ENCODE measurements at regions not wholly inside any gene's neighbourhood (a gene's known extent, or its start where the extent isn't known, plus 50 kb on each side); places are given as distances from the start of the nearest gene placed in this dataset.
"Not testable (repeated sequence)": the region's sequence is repeated elsewhere in the genome, so short reads cannot be mapped to it uniquely, and the experiment has no call there.

DNA sequence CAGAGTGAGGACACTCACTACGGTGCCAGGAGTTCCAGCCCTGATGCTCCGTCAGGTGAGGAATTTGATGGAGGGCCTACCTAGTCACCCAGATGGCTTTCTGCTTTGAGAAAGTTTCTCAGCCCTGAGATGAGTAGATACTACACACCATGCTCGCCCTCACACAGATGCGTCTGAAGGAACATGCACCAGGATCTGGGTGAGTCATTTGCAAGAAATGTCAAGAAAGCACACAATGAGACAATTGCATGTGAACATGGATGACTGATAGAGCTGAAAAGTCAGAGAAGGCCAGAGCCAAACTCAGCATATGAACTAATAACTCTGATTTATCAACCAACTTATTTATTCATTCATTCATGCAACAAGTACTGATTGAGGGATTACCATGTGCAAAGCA lies 483.9 kb downstream of the OMA1 start:
- no peak for DNase-seq (ENCODE audit: low read depth in 2 of 2)

DNA sequence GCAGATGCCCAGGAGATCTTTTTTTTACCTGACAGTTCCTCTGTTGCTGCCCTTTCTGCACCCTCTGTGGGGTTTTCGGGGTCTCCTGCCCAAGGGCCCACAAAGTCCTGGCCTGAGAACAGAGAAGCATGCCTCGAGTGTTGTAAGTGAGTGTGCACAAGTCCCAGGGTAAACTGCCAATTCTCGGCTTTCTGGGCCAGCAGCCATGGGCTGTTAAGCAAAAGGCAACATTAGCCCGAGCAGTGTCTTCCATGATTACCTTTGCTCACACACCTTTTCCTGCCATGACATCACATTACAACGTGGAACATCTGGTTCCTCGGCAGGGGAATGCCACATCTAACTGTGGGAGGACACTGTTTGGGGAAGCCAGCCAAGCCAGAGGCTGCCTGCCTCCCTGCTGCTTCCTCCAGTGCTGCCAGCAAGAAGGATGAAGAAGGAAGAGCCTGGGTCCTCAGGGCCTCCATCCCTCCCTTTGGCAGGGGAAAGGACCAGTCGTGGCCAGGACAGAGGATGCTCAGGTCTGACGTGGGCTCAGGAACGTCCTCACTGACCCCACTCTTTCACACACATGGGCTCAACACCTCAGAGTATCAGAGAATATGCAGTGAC lies 485.9 kb downstream of the OMA1 start:
- DNase-seq (ENCODE audit: low read depth in 2 of 2), result no peak

DNA sequence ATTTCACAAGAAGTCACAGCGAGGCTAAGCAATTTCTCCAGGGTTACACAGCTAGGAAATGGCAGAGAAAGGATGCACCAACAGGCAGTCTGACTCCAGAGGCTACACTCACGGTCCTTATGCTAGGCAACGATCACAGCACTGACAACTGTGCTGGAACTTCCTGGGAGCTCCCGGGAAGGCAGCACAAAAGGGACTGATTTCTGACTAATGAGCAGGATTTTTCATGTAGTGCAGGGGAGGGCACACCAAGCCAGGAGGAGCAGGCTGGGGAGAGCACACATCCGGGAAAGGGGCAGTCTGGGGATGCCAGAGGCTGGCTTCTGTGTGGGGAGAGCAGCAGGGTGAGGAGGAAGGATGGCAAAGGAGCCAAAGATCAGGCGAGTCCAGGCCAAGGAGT lies 486.7 kb downstream of the OMA1 start:
- no peak for DNase-seq (ENCODE audit: low read depth in 2 of 2)

DNA sequence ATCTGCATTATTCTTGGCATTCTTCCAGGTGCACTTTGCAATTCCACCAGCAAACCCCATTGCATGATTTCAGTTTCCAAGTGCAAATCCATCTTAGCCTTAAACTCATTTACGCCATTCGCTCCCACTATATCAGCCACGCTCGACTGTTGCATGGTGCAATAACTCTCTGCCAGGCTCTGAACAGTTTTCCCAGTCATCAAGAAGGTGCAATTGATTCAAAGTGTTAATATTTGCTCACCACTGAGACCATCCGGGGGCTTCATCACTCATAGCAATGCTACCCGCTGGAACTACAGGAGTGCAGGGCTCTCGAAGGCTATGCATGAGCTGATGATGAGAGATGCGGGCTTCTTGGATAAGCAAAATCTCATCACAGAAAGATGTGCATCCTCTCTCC lies 488.2 kb downstream of the OMA1 start:
- DNase-seq (ENCODE audit: low read depth in 2 of 2), result no peak

DNA sequence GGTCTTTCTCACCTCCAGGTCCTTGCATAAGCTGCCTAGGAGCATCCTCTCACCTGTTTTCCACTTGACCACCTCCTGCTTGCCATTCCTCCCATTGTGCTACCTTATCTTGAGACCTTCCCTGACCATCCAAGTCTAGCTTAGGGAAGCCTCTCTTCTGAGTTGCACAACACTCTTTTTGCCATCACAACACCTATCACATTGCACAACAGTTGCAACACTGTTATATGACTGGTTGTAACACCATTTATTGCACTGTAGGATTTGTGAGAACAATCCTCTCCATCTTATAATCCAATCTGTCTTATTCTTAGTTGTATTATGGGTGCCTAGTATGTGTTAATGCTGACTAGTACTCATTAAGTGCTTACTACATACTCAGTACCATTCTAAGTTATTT lies 488.7 kb downstream of the OMA1 start:
- DNase-seq (ENCODE audit: low read depth in 2 of 2), result no peak

DNA sequence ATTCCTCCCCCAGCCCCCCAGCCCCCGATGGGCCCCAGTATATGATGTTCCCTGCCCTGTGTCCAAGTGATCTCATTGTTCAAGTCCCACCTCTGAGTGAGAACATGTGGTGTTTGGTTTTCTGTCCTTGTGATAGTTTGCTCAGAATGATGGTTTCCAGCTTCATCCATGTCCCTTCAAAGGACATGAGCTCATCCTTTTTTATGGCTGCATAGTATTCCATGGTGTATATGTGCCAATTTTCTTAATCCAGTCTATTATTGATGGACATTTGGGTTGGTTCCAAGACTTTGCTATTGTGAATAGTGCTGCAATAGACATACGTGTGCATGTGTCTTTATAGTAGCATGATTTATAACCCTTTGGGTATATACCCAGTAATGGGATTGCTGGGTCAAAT lies 495.3 kb downstream of the OMA1 start:
- DNase-seq (ENCODE audit: low read depth in 2 of 2), result not testable (repeated sequence)

DNA sequence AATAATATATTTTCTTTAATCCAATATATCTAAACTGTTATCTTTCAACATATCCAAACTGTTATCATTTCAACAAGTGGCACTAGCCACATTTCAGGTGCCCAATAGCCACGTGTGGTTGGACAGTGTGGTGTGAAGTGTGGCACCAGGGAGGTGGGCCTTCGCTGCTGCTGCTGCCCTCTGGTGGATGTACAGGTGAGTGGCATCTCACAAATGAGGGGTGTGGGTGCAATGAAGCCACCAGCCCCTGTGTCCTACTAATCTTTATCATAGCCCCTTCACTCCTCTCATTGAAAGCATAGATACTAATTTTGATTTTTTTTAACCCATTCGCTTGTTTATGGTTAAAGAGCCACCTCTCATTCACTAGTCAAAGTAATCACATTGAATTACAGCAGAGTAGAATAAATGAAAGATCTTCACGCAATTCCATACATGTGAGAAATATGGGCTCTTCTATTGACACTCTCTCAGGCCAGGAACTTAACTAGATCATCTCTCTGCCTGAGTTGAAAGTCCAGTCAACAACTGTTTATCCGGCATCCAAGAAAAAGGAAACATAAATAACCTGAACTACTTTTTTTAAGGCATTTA lies 499.2 kb downstream of the OMA1 start:
- DNase-seq (ENCODE audit: low read depth in 2 of 2), result peak in 1 of 2 donors; percentile 5

DNA sequence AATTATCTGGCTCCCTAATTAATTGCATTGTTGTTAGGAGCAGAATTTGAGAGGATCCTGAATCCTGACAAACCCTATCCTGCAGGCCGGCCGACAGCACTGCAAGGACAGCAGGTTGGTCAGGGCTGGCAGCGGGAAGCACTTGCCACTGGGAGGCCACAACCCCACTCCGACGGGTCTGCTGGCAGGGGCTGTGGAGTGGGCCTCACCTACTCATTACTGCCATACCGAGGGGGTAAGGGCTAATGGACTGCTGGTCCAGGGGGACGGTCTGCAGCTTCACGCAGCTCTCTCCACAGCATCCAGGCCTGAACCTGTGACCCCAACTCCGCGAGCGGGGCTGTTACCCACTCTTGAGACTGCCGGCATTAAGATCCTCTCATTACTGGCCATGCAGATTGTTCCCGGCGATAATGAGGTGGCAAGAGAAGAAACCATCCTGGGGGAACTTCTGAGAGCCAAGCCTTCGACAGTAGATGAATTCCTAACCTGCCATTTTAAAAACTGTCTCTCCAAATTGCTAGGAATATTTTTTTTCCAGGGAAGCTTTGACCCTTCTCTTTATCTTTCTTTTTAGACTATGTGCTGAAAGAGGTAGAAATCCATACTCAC lies 501.3 kb downstream of the OMA1 start:
- no peak for DNase-seq (ENCODE audit: low read depth in 2 of 2)

DNA sequence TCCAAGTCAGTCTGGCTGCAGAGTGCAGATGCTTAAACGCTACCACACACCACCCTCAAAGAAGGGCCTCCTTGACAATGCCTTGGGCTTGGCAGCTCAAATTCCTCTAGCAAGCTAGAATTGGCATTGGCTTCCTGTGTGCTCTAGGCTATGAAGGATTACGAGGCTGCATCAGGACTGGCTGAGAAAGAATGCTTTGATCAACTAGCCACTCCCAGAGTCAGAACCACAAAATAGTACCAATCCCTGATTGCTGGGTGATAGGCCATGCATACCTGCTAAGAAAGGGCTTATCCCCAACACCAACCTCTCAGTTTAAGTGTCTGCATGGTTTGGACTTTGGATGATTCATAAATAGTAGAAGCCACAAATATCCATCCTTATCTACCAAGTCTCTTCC lies 504.9 kb downstream of the OMA1 start:
- DNase-seq (ENCODE audit: low read depth in 2 of 2), result no peak

DNA sequence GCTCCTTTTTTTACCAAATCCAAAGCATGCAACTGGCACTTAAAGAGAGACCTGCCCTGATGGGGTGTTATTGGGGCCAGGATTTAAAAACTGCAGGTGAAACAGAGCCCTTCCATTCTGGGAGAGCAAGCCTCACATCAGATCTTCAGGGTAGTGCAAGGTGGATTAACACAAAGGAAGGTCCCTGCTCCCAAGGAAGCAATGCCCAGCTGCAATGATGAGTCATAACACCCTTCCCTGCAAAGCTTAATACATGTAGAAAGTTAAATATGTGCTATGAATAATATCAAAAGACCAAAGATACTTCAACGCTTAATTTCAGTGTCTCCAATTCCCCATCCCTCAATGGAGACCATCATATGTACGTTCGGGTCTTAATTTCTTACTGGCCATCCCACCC lies 508.0 kb downstream of the OMA1 start:
- DNase-seq (ENCODE audit: low read depth in 2 of 2), result no peak

DNA sequence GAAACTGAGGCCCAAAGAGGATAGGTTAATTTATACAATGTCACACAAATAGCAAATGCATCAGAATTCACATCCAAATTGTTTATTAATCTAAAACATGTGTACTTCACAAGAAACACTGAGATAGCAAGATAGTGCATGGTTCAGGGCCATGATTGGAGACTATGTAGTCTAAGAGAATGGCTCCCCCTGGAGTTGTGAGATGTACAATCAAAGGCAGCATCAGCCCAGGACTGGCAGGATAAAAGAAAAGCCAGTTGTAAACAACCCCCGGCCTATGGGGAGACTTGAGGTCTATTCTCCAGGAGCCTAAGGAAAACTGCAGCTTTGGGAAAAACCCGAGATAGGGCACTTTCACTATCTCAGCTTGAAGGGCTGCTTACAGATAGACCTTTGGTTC lies 511.0 kb downstream of the OMA1 start:
- DNase-seq (ENCODE audit: low read depth in 2 of 2), result no peak

DNA sequence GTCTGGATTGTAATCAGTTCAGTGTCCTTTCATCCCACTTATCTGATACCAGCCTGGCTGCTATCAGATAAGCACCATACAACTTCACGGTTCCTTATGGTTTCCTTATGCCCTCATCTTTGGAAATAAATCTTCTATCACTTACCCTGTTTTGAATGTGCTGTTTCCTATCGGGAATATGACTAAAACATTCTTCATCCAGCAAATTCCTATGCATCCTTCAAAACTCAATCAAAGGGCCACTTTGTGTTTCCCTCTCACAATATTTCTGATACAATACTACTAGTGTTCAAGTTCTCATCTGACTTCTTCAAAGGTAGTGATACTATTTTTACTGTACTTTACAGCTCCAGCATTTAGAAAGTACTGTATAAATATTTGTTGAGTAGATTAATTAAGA lies 513.2 kb downstream of the OMA1 start:
- no peak for DNase-seq (ENCODE audit: low read depth in 2 of 2)

DNA sequence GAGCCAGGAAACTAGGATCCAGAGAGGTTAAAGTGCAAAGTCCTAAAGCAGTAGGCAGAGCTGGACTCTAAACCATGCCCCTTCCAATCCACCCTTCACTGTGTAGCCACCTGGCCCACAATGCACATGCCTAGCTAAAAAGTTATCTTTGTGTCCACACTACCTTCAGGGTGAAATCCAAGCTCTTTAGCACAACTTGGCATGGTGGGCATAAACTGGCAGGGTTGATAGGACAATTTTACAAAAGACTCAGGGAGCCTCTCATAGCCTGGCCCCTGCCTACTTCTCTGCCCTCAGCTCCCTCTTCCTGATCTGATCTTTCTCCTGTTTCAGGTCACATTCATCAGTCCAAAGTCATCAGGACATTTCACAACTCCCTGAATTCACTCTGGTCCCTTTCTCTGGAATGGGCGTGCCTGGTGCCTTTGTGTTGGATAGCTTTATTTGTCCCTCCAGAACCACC lies 513.9 kb downstream of the OMA1 start:
- DNase-seq (ENCODE audit: low read depth in 2 of 2), result no peak

DNA sequence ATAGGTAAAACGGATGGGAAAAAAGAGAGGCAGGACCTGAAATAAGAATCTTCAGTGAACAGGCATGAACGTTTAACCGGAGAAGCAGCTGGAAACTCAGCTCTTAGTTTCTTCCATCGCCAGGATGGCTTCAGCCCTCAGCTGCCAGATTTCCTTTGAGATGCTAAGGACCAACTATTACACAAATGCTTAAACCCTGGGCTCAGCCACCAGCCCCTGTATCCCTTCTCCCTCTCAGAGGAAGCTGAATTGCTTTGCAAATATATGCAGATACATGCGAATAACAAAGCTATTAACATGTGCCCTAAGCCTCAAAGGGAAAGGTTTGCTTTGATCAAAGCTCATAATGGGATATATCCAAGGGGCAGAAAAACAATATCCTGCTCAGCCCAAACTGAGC lies 515.1 kb downstream of the OMA1 start:
- DNase-seq (ENCODE audit: low read depth in 2 of 2), result no peak

DNA sequence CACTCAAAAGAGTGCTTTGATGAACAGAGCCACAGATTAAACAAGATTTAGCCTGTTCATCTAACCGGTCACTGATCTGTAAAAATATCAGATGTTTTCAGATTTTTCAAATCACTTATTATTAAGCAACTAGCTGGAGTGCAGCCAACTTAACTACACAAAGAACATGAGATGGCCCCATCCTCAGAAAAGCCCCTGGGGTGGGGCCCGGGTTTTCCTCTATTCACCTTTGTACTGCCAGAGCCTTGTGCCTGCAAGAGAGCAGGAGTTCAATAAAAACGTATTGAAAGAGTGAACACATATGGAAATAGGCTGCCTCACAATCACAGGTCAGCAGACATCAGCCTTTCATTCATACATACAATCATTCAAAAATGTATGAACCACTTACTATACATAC lies 516.1 kb downstream of the OMA1 start:
- no peak for DNase-seq (ENCODE audit: low read depth in 2 of 2)

DNA sequence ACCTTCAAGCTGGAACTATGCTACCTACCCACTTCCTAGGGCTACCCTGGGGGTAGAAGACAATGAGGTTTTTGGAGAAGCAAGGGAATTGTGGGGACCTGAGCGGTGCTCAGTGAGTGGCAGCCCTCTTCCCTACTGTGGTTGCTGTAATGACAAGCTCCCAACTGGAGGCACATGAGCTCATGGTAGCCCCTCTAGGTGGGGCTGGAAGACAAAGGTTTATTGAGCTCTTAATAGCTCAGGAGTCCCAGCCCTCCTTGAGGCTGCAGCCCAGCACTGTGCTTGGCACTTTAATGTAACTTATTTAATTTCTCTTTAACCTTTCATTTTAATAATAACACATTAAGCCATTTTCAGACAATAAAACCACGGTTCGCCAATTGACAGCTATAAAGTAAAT lies 528.9 kb downstream of the OMA1 start:
- no peak for DNase-seq (ENCODE audit: low read depth in 2 of 2)

DNA sequence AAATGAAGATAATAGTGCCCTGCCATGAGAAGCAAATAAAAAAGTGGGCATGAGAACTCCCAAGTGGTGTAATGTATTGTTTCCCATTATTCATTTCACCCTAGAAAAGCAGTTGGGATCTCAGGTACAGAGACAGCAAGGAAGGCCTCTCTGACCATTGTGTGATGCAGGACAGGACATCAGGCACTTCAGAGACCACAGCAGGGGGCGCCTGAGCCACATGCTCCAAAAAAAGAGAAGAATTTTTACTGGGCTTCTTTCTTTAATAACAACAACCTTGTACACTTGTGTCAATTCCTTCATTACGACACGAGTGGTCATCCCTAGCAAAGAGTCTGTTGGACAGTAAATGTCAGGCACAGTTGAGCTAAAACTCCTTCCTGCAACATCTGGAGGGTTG lies 533.3 kb downstream of the OMA1 start:
- DNase-seq (ENCODE audit: low read depth in 2 of 2), result no peak

DNA sequence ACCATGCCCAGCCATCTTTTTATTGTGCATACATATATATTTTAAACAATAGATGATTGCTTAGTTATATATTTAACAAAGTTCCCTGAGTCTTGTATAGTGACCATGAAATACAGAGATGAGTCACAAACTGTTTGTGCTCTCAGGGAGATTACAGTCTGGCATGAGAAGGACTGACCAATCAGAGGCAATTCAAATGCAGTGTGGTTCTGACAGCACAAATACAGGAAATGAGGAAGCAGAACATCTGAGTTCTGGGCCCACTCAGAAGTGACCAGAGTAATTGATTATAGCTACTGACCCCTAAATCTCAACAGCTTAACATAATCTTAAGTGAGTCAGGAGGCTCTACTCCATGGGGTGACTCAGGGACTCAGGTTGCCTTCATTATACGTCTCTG lies 534.5 kb downstream of the OMA1 start:
- no peak for DNase-seq (ENCODE audit: low read depth in 2 of 2)

DNA sequence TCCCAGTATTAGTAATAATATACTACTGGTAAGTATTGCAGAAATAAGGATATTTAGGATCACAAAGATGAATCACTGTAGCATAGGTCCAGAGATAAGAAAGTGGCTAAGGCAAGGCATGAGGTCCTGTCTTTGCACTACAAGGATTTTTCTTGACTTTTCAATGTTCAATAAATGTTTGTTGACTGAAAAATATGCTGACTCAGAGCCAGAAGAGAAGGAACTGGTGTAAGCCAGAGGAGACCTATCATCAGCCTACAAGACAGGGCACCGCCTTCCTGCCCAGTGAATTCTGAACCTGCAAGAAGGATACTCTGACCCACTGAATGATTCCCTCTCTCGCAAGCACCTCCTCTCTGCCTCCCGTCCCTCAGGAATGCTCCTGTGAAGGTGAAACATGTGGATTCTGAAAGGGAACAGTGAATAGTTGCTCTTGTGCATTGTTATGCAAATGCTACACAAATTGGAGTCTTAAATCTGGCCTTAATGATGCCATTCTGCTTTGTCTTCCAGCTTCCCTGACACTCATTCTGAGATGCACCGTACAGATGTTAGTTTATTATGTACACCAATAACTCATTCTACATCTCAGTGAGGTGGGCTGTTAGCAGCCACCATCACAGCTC lies 540.0 kb downstream of the OMA1 start:
- DNase-seq (ENCODE audit: low read depth in 2 of 2), result no peak

DNA sequence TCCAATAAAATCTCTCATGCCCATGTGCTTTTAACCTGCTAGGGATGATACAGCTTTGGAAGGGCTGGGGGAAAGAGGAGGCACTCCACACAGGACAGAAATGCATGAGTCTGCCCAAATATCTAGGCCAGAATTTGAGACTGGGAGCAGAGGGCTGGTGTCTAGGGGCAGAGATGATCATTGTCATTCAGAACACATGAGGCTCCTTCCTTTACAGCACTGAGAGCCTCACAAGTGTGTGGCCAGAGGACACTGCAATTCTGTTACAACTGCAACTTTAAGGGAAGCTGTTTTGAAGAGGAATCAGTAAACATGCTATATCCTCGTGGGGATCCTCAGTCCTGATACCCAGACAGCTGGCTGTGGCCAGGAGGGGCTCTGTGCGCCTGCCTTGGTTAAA lies 541.3 kb downstream of the OMA1 start:
- DNase-seq (ENCODE audit: low read depth in 2 of 2), result no peak

DNA sequence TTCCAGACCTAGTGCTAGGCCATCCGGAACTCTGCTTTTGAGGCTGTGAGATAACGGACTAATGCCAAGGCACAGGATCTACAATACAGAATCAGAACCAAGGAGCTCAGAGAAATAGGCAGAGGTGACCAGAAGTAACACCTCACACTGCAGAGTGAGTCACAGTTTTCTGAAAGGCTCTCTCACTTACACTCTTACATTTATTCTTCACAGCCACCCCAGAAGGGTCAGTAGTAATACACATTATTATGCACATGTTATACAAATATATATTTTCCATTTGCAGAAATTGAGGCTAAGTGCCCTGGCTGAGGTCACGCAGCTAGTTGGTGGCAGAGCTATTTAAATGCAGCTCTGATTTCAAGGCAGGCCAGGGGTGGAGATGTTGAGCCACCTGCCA lies 542.5 kb downstream of the OMA1 start:
- no peak for DNase-seq (ENCODE audit: low read depth in 2 of 2)

DNA sequence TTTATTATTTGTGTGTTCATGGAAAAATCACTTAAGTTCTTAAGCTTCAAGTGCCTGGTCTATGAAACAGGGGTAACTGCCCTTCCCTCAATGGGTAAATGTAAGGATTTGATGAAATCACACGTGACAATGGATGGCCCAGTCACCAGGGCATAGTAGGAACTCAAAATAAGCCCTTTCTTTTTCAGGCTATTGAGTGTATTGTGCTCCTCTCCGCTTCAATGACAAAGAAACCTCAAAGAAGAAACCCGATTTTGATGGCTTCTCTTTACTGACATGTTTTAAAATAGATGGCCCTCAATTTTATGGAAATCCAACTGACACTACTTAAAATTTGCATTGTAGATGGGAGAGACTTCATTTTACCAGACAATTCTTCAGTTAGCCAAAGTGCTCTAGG lies 543.5 kb downstream of the OMA1 start:
- DNase-seq (ENCODE audit: low read depth in 2 of 2), result no peak

DNA sequence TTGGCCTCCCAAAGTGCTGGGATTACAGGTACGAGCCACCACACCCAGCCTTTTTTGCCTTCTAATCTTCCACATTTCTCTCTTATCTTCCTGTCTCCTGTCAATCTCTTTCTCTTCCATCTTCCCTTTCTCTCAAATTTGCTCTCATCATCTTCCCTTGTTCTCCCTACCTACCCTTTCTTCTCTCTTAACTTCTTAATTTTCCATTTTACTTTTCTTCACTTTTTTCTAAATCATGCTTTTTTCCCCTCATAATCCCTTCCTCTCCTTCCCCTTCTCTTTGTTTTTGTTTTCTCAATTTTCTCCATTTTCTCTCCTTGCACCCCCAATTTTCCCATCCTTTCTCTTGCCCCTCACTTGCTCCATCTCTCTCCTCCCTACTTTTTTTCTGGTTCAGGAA lies 545.7 kb downstream of the OMA1 start:
- no peak for DNase-seq (ENCODE audit: low read depth in 2 of 2)

Data from stimulated activated CD4-positive, alpha-beta T cell treated with anti-CD3 and anti-CD28 coated beads, Interleukin-1b, Interleukin-23, amount 100 ng/mL, for 1 hour (primary cell).